GDM1 (cell line): ENCODE measurements at regions not wholly inside any gene's neighbourhood (a gene's known extent, or its start where the extent isn't known, plus 50 kb on each side); places are given as distances from the start of the nearest gene placed in this dataset.

Source experiments
- DNase-seq: peaks from one replicate; lab custom pipeline; 2025; lab: John Stamatoyannopoulos, UW

- DNase-seq = no peak
Measured at GRCh38 chr2:46831051-46831868, 84.3 kb downstream of the MCFD2 start.

GRCh38 chr2:46829231-46829995 lies 86.2 kb downstream of the MCFD2 start:
- no peak for DNase-seq

GRCh38 chr2:46828491-46829230 lies 86.9 kb downstream of the MCFD2 start:
- no peak for DNase-seq

- no peak for DNase-seq
Measured at GRCh38 chr2:46828135-46828438, 87.5 kb downstream of the MCFD2 start.

GRCh38 chr2:46827274-46828134 lies 88.1 kb downstream of the MCFD2 start:
- no peak for DNase-seq

- no peak for DNase-seq
Measured at GRCh38 chr2:46826569-46827245, 88.9 kb downstream of the MCFD2 start.

- no peak for DNase-seq
Measured at GRCh38 chr2:46825939-46826568, 89.6 kb downstream of the MCFD2 start.

GRCh38 chr2:46825231-46825938 lies 90.2 kb downstream of the MCFD2 start:
- DNase-seq = no peak

GRCh38 chr2:46824611-46825010 lies 91.0 kb downstream of the MCFD2 start:
- DNase-seq = no peak

- no peak for DNase-seq
Measured at GRCh38 chr2:46821600-46821999, 94.0 kb downstream of the MCFD2 start.

GRCh38 chr2:46818819-46819218 lies 96.8 kb downstream of the MCFD2 start:
- no peak for DNase-seq

- DNase-seq = no peak
Measured at GRCh38 chr2:46818141-46818621, 97.4 kb downstream of the MCFD2 start.

GRCh38 chr2:46816846-46817726 lies 98.5 kb downstream of the MCFD2 start:
- DNase-seq = no peak

- no peak for DNase-seq
Measured at GRCh38 chr2:46816151-46816845, 99.3 kb downstream of the MCFD2 start.

- no peak for DNase-seq
Measured at GRCh38 chr2:46815121-46815802, 100.3 kb downstream of the MCFD2 start.

- DNase-seq = peak; percentile 28
Measured at GRCh38 chr2:46814160-46814961, 101.2 kb downstream of the MCFD2 start.

- DNase-seq = no peak
Measured at GRCh38 chr2:46813680-46814079, 101.9 kb downstream of the MCFD2 start.
